Testis (tissue), 2 donors: ENCODE measurements at regions not wholly inside any gene's neighbourhood (a gene's known extent, or its start where the extent isn't known, plus 50 kb on each side); places are given as distances from the start of the nearest gene placed in this dataset.

Source experiments
- CTCF ChIP-seq, 3 experiments: fragments of 450-650 bp in 2 of 3; fragments of 200-600 bp in 1 of 3; sonication (generic) in 1 of 3; IDR thresholded peaks; one replicate each; pipeline ENCODE4 v1.5.1; 2016 to 2019; ENCODE audit warnings: antibody characterized with exemption in 3 of 3, mild to moderate bottlenecking in 2 of 3, moderate library complexity in 1 of 3
- POLR2A ChIP-seq: fragments of 450-650 bp; IDR thresholded peaks from one replicate; pipeline ENCODE4 v1.6.1; 2017; ENCODE audit warnings: antibody characterized with exemption, mild to moderate bottlenecking, moderate library complexity

GRCh38 chr7:115232041-115232440, 310.1 kb downstream of the MDFIC start:
- no peak for TF ChIP-seq CTCF (IDR thresholded peaks at IDR 0.05)
- TF ChIP-seq POLR2A = no peak
